ENCODE measurements at regions not wholly inside any gene's neighbourhood (a gene's known extent, or its start where the extent isn't known, plus 50 kb on each side); places are given as distances from the start of the nearest gene placed in this dataset.

- Histone ChIP-seq H3K27me3 (ENCODE audit: control insufficient read depth, insufficient read depth, low read length) (no peaks in the 10 kb centered on the region), H3K23ac (ENCODE audit: low read depth, low read length) (peak overlapping the region; percentile 50; the same call in 1 of the 2 replicates), H4K91ac (ENCODE audit: insufficient read depth, low read depth, low read length) (peak overlapping the region; percentile 95), H3K56ac (ENCODE audit: extremely low read depth, insufficient read depth, low read length) (peak overlapping the region; percentile 60; the same call in 1 of the 2 replicates), H2AFZ (replicated peaks; ENCODE audit: low read length, poor library complexity) (no peak overlapping the region), H2BK20ac (ENCODE audit: low read depth, low read length) (peak overlapping the region; percentile 96), H2AK9ac (replicated peaks; ENCODE audit: low read depth, low read length, poor library complexity) (no peak overlapping the region), H3K36me3 (ENCODE audit: control insufficient read depth, insufficient read depth, low read length) (no peaks in the 10 kb centered on the region), H2BK5ac (ENCODE audit: low read depth, low read length, poor library complexity, severe bottlenecking) (peak overlapping the region; percentile 86), H3K27ac (ENCODE audit: insufficient read depth, low read length) (peak overlapping the region; percentile 100; the same call in 1 of the 2 replicates), H3K4me3 (ENCODE audit: insufficient read depth, low read depth, low read length) (no peak overlapping the region), H4K20me1 (ENCODE audit: insufficient read depth, low read length) (no peaks in the 10 kb centered on the region), H2BK15ac (ENCODE audit: low read depth, low read length) (peak overlapping the region; percentile 94; the same call in 2 of the 3 replicates), H4K5ac (ENCODE audit: low read depth, low read length) (peak overlapping the region; percentile 98), H3K4me2 (ENCODE audit: low read depth, low read length) (no peak overlapping the region), H3K4ac (ENCODE audit: low read depth, low read length) (peak overlapping the region; percentile 93), H2BK120ac (ENCODE audit: low read depth, low read length) (peak overlapping the region; percentile 94), H4K8ac (ENCODE audit: low read depth in 2 of 2, low read length in 2 of 2) (peak overlapping the region; percentile 68 to 92), H3K18ac (ENCODE audit: low read depth, low read length) (peak overlapping the region; percentile 97), H3K9ac (ENCODE audit: low read depth, low read length) (no peak overlapping the region; the same call in 1 of the 2 replicates), H3K9me1 (ENCODE audit: insufficient read depth, low read length) (0 out of 2 replicates have a peak, but pooled peaks cover 2% of the 10 kb centered on the region), H3K9me3 (ENCODE audit: control insufficient read depth, insufficient read depth, low read length) (no peaks in the 10 kb centered on the region), H3K4me1 (ENCODE audit: control insufficient read depth, insufficient read depth, low read length) (peaks cover 19% of the 10 kb centered on the region), H3K79me1 (ENCODE audit: low read depth in 1 of 2, low read length in 2 of 2) (no peaks in the 10 kb centered on the region), H3K14ac (replicated peaks; ENCODE audit: low read depth, low read length) (peak overlapping the region; percentile 81), H2AK5ac (ENCODE audit: low read depth, low read length) (peak overlapping the region; percentile 89)
- no peak for TF ChIP-seq USF2 (IDR thresholded peaks at IDR 0.05; ENCODE audit: low read depth, low read length)
- TF ChIP-seq MAFK (IDR thresholded peaks at IDR 0.05; ENCODE audit: low read depth, low read length): no peak
- TF ChIP-seq RAD21 (IDR thresholded peaks at IDR 0.05; ENCODE audit: low read length): no peak
- no peak for TF ChIP-seq POLR2A (IDR thresholded peaks at IDR 0.05; ENCODE audit: low read depth, low read length)
- no peak for TF ChIP-seq CEBPB (IDR thresholded peaks at IDR 0.05; ENCODE audit: low read depth, low read length)
- no peak for TF ChIP-seq CHD1 (IDR thresholded peaks at IDR 0.05; ENCODE audit: low read depth, low read length)
- TF ChIP-seq BHLHE40 (IDR thresholded peaks at IDR 0.05; ENCODE audit: low read depth, low read length): no peak
- TF ChIP-seq CTCF (conservative IDR thresholded peaks at IDR 0.05; ENCODE audit: low read depth, low read length): no peak
- no peak for TF ChIP-seq ELK1 (IDR thresholded peaks at IDR 0.05; ENCODE audit: borderline replicate concordance, low read depth, low read length)
- TF ChIP-seq SMC3 (IDR thresholded peaks at IDR 0.05; ENCODE audit: low read depth, low read length): no peak
- no peak for TF ChIP-seq NFE2L2 (IDR thresholded peaks at IDR 0.05; ENCODE audit: low read depth, low read length)
- no peak for TF ChIP-seq FOS (IDR thresholded peaks at IDR 0.05; ENCODE audit: low read depth, low read length)
- no peak for TF ChIP-seq RCOR1 (IDR thresholded peaks at IDR 0.05; ENCODE audit: insufficient replicate concordance, low read length)
- no peak for TF ChIP-seq RFX5 (IDR thresholded peaks at IDR 0.05; ENCODE audit: low read depth, low read length)
- no peak for TF ChIP-seq MAZ (IDR thresholded peaks at IDR 0.05; ENCODE audit: borderline replicate concordance, low read depth, low read length)
- no peak for TF ChIP-seq MXI1 (IDR thresholded peaks at IDR 0.05; ENCODE audit: borderline replicate concordance, low read depth, low read length)
- in situ Hi-C loops (cut with MboI; ENCODE audit: low sequenced_read_pairs) (loop anchor here (25.0 kb wide), 3 partner anchors 886 to 1561 kb away; partner anchors contain the start of gene PCDH18), dilution Hi-C loops (cut with HindIII; ENCODE audit: low sequenced_read_pairs, unreplicated experiment) (no loop called here), intact Hi-C loops (cut with micrococcal nuclease) (loop anchor here (5.0 kb wide), 1 partner anchor 44 kb away; no protein-coding TSS in a partner anchor)
- ATAC-seq (ENCODE audit: low read depth) (no peak), DNase-seq (no peak)
- ChIA-PET POLR2A (ENCODE audit: unreplicated experiment) (no interaction called here), CTCF (interaction anchor here (0.6 to 1.5 kb wide), 3 partner anchors 9 to 454 kb away, joined by 3 read pairs; no protein-coding TSS in a partner anchor)
- BruUV-seq (replicated peaks): no TSS peak
- WGBS, 2 experiments (ENCODE audit: extremely low coverage in 2 of 2, insufficient read length in 1 of 2): no CpG with 5 or more reads among the region's 3 CpGs
These were observed 316.9 kb upstream of the NOCT start for GRCh38 chr4:138698641-138699040.
